ENCODE measurements at regions not wholly inside any gene's neighbourhood (a gene's known extent, or its start where the extent isn't known, plus 50 kb on each side); places are given as distances from the start of the nearest gene placed in this dataset.

GRCh38 chr12:65696227-65696626 is 128.1 kb upstream of the HMGA2 start:
- TF ChIP-seq EZH2phosphoT487 (IDR thresholded peaks at IDR 0.05; ENCODE audit: low read depth, severe bottlenecking, unreplicated experiment) = no peak
- peak overlapping the region; percentile 41 for H3K27ac ChIP-seq
- H3K9me3 ChIP-seq (ENCODE audit: low read depth) = no peaks in the 10 kb centered on the region
- H3K4me1 ChIP-seq (ENCODE audit: insufficient read depth) = no peaks in the 10 kb centered on the region
- no peaks in the 10 kb centered on the region for H3K36me3 ChIP-seq (replicated peaks; ENCODE audit: insufficient read depth, low read depth)
- H3K4me3 ChIP-seq = no peak overlapping the region
- no peaks in the 10 kb centered on the region for H3K27me3 ChIP-seq
- no peak for DNase-seq (ENCODE audit: low spot score)
- no peak overlapping the region for H3K4me2 ChIP-seq
- no peaks in the 10 kb centered on the region for H3K79me2 ChIP-seq
- H4K20me1 ChIP-seq (ENCODE audit: insufficient read depth, poor library complexity, severe bottlenecking) = no peaks in the 10 kb centered on the region
- no peaks in the 10 kb centered on the region for H3K9me2 ChIP-seq (replicated peaks; ENCODE audit: insufficient read depth)
- H2AFZ ChIP-seq = no peak overlapping the region

GRCh38 chr12:65699251-65699650 is 125.0 kb upstream of the HMGA2 start:
- Histone ChIP-seq H3K4me1 (ENCODE audit: insufficient read depth) (no peaks in the 10 kb centered on the region), H3K79me2 (no peaks in the 10 kb centered on the region), H3K4me2 (no peak overlapping the region), H2AFZ (no peak overlapping the region), H3K27ac (no peak overlapping the region), H4K20me1 (ENCODE audit: insufficient read depth, poor library complexity, severe bottlenecking) (no peaks in the 10 kb centered on the region), H3K9me2 (replicated peaks; ENCODE audit: insufficient read depth) (no peaks in the 10 kb centered on the region), H3K4me3 (no peak overlapping the region), H3K27me3 (no peaks in the 10 kb centered on the region), H3K36me3 (replicated peaks; ENCODE audit: insufficient read depth, low read depth) (no peaks in the 10 kb centered on the region), H3K9me3 (ENCODE audit: low read depth) (no peaks in the 10 kb centered on the region)
- TF ChIP-seq EZH2 (IDR thresholded peaks at IDR 0.05; ENCODE audit: borderline replicate concordance) (no peak), CTCF (IDR thresholded peaks at IDR 0.05; ENCODE audit: poor library complexity) (peak; percentile 29), EZH2phosphoT487 (IDR thresholded peaks at IDR 0.05; ENCODE audit: low read depth, severe bottlenecking, unreplicated experiment) (no peak)
- 86% methylated on average over 2 of the region's 2 CpGs for WGBS (ENCODE audit: low lambda C conversion rate, missing lambda C conversion rate)
- peak; percentile 10 for DNase-seq (ENCODE audit: low spot score)

GRCh38 chr12:65703176-65703575 is 121.1 kb upstream of the HMGA2 start:
- TF ChIP-seq EZH2phosphoT487 (IDR thresholded peaks at IDR 0.05; ENCODE audit: low read depth, severe bottlenecking, unreplicated experiment) (no peak), EZH2 (IDR thresholded peaks at IDR 0.05; ENCODE audit: borderline replicate concordance) (no peak), CTCF (IDR thresholded peaks at IDR 0.05; ENCODE audit: poor library complexity) (no peak)

GRCh38 chr12:65705380-65705876 is 118.9 kb upstream of the HMGA2 start:
- no peaks in the 10 kb centered on the region for H3K27me3 ChIP-seq
- no peak for DNase-seq (ENCODE audit: low spot score)
- no peak overlapping the region for H3K4me2 ChIP-seq
- no peaks in the 10 kb centered on the region for H3K79me2 ChIP-seq
- no peaks in the 10 kb centered on the region for H3K9me2 ChIP-seq (replicated peaks; ENCODE audit: insufficient read depth)
- 96% methylated on average over 2 of the region's 2 CpGs for WGBS (ENCODE audit: low lambda C conversion rate, missing lambda C conversion rate)
- H3K36me3 ChIP-seq (replicated peaks; ENCODE audit: insufficient read depth, low read depth) = no peaks in the 10 kb centered on the region
- TF ChIP-seq EZH2 (IDR thresholded peaks at IDR 0.05; ENCODE audit: borderline replicate concordance) (no peak), EZH2phosphoT487 (IDR thresholded peaks at IDR 0.05; ENCODE audit: low read depth, severe bottlenecking, unreplicated experiment) (no peak), CTCF (IDR thresholded peaks at IDR 0.05; ENCODE audit: poor library complexity) (no peak)
- no peaks in the 10 kb centered on the region for H4K20me1 ChIP-seq (ENCODE audit: insufficient read depth, poor library complexity, severe bottlenecking)
- H3K9me3 ChIP-seq (ENCODE audit: low read depth) = no peaks in the 10 kb centered on the region
- H3K4me1 ChIP-seq (ENCODE audit: insufficient read depth) = no peaks in the 10 kb centered on the region
- H3K27ac ChIP-seq = no peak overlapping the region
- no peak overlapping the region for H2AFZ ChIP-seq
- no peak overlapping the region for H3K4me3 ChIP-seq

More at GRCh38 chr12:65703176-65703575, 121.1 kb upstream of the HMGA2 start:
- no peaks in the 10 kb centered on the region for H4K20me1 ChIP-seq (ENCODE audit: insufficient read depth, poor library complexity, severe bottlenecking)
- no peak for DNase-seq (ENCODE audit: low spot score)
- H3K27ac ChIP-seq = no peak overlapping the region
- H3K9me2 ChIP-seq (replicated peaks; ENCODE audit: insufficient read depth) = no peaks in the 10 kb centered on the region
- WGBS (ENCODE audit: low lambda C conversion rate, missing lambda C conversion rate) = 97% methylated on average over 5 of the region's 5 CpGs
- H3K4me1 ChIP-seq (ENCODE audit: insufficient read depth) = no peaks in the 10 kb centered on the region
- no peaks in the 10 kb centered on the region for H3K9me3 ChIP-seq (ENCODE audit: low read depth)
- H3K27me3 ChIP-seq = no peaks in the 10 kb centered on the region
- H3K79me2 ChIP-seq = no peaks in the 10 kb centered on the region
- no peak overlapping the region for H3K4me3 ChIP-seq
- H3K36me3 ChIP-seq (replicated peaks; ENCODE audit: insufficient read depth, low read depth) = no peaks in the 10 kb centered on the region
- no peak overlapping the region for H2AFZ ChIP-seq
- H3K4me2 ChIP-seq = no peak overlapping the region

Measured in hepatocyte (in vitro differentiated cells).